NCI-H1417 treated with DMSO at 0.1 percent for 48 hours (cell line): ENCODE measurements at regions not wholly inside any gene's neighbourhood (a gene's known extent, or its start where the extent isn't known, plus 50 kb on each side); places are given as distances from the start of the nearest gene placed in this dataset.
"Not testable (repeated sequence)": the region's sequence is repeated elsewhere in the genome, so short reads cannot be mapped to it uniquely, and the experiment has no call there.

Source experiments
- DNase-seq: peaks from one replicate; lab custom pipeline; 2025; lab: John Stamatoyannopoulos, UW

DNA sequence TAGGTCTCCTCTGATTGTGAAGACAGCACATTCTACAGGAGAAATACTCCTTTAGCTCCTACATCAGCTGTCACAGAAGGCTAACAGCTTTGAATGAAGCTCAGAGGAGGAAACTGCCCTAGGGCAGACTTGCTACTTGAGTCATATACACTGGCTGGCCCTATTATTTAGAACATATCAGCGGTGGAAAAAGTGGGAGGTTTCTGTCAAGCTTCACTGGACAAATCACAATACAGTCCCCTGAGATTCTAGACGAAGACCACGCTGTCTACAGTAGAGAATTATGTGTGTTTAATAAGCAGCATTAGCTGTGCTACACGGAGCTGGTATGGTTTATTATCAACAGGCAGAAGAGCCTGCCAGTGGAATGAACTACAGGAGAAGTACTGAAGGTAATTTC lies 230.9 kb upstream of the FSIP2 start:
- no peak for DNase-seq

GRCh38 chr2:185510060-185510459 lies 228.5 kb upstream of the FSIP2 start:
- no peak for DNase-seq

GRCh38 chr2:185511925-185512324 lies 226.7 kb upstream of the FSIP2 start:
- no peak for DNase-seq

GRCh38 chr2:185522472-185522871 lies 216.1 kb upstream of the FSIP2 start:
- no peak for DNase-seq

- not testable (repeated sequence) for DNase-seq
Observed at GRCh38 chr2:185524242-185524641, 214.4 kb upstream of the FSIP2 start.

DNA sequence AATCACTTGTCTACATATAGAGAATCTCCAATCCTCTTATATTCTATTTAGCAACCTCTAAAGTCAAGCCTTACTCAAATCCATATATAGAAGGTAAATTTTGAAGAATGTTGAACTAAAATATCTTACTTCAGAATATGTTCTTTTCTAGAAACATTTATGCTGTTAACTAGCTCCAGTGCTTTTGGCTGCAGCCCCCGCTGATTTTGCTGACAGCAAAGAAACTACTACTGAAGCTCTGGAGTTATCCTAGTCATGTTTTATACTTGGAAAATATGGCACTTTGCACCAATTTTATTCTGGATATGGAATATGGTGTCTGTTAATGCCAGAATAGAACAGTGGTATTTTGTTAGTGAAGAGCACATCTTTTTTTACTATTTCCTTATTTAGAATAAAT lies 212.4 kb upstream of the FSIP2 start:
- DNase-seq, result no peak

DNA sequence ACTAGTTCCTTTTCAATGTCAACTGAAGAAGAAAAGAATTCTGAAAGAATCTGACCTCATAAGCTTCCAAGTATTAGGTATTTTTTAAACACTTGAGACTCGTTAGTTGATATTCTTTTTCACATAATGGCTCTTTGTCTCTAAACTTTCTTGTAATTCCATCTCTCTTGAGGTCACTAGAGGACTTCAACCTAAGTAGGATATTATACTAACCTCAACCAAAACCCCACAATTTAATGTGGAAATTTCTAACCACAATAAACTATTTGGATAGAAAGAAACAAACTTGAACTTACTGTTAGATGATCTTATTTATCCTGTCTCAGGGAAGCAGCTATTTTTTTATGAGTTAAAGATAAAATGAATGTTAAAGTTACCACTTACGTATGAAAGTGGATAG lies 206.9 kb upstream of the FSIP2 start:
- DNase-seq, result no peak

- no peak for DNase-seq
Observed at GRCh38 chr2:185537689-185538088, 200.9 kb upstream of the FSIP2 start.

DNA sequence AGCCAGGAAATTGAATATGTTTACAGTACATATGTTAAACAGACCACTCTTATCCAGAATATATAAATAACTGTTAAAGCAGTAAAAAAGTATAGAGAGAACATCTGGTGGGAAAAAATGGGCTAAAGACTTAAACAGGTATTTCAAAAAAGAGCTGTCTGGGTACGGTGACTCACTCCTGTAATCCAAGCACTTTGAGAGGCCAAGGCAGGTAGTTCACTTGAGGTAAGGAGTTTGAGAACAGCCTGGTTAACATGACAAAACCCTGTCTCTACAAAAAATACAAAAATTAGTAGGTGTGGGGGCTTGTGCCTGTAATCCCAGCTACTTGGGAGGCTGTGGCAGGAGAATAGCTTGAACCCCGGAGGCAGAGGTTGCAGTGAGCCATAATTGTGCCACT lies 171.4 kb upstream of the FSIP2 start:
- DNase-seq, result no peak

DNA sequence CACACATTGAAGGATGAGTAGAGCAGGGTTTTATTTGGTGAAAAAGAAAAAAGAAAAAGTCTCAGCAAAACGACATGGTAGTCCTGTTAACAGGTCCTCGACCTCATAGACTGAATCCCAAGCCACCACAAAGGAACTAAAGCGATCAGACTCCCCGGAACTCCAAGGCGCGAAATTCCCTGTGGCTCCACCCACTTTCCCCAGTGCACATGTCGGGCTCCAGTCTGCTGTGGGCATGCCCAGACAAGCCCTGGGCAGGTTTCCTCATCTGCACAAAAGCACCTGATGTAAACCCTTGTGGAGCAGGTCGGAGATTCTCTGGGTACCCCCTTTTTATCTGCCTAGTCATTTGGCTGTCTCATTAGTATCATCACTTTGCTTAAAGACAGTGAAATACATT lies 170.7 kb upstream of the FSIP2 start:
- no peak for DNase-seq

DNA sequence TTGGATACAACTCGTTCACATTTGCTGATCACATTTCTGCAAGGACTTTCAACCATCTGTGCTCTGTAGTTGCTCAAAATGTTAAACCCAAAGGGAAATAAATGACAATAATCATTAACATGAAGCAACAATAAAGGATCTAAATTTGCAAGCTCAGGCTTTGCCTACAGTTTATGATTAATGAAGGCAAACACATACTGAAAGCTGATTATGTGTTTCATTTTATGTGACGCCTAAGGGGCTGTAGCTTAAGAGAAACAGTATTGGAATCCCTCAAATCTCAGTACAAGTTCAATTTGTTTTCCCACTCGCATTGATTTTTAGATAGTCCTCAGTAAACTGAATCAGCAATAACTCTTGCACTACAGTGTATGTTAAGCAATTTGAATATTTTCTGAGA lies 160.3 kb upstream of the FSIP2 start:
- DNase-seq, result no peak

GRCh38 chr2:185583058-185583816 lies 155.4 kb upstream of the FSIP2 start:
- no peak for DNase-seq

DNA sequence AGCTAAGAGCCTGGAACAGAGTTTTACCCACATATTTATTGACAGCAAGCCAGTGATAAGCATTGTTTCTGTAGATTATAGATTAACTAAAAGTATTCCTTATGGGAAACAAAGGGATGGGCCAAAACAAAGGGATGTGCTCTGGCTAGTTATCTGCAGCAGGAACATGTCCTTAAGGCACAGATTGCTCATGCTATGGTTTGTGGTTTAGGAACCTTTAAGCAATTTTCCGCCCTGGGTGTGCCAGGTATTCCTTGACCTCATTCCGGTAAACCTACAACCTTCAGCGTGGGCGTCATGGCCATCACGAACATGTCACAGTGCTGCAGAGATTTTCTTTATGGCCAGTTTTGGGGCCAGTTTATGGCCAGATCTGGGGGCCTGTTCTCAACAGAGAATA lies 153.4 kb upstream of the FSIP2 start:
- DNase-seq, result not testable (repeated sequence)

DNA sequence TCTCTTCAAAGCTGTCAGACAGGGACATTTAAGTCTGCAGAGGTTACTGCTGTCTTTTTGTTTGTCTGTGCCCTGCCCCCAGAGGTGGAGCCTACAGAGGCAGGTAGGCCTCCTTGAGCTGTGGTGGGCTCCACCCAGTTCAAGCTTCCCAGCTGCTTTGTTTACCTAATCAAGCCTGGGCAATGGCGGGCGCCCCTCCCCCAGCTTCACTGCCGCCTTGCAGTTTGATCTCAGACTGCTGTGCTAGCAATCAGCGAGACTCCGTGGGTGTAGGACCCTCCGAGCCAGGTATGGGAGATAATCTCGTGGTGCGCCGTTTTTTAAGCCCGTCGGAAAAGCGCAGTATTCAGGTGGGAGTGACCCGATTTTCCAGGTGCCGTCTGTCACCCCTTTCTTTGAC lies 147.3 kb upstream of the FSIP2 start:
- not testable (repeated sequence) for DNase-seq

DNA sequence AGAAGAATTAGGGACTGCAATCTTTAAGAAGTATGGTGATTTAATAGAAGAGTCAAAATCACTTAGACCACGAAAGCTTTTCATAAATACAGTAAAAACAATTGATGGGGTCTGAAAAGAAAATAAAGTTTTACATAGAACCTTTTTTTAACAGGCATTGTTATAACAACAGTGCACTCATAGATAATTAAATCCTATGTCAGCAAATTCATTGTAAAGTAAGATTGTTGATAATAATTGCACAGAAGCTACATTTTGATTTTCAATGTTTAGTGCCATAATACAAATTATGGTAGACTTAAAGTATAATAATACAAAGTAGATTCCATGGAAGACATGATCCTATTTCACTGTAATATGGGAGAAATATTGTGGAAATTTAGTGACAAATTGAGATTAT lies 130.7 kb upstream of the FSIP2 start:
- DNase-seq, result no peak

GRCh38 chr2:185608799-185609198 lies 129.8 kb upstream of the FSIP2 start:
- no peak for DNase-seq

DNA sequence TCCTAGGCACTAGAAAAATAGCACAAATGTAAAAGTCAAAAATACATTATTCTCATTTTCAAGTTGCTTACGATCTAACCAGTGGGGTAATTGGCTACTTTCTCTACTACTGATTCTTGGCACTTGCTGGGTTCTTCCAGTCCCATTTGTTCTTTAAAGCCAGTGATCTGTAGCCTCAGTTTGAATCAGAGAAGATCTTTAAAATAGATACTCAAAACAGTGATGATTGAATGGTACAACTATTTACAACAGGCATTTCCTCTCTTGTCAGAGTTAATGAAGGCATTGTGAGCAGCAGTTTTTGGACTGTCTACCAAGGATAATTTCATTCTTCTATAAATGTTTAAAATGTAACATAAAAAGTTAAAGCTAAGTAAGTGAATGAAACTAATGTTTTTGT lies 128.3 kb upstream of the FSIP2 start:
- no peak for DNase-seq

- DNase-seq, result no peak
Observed at GRCh38 chr2:185618625-185619024, 120.0 kb upstream of the FSIP2 start.

DNA sequence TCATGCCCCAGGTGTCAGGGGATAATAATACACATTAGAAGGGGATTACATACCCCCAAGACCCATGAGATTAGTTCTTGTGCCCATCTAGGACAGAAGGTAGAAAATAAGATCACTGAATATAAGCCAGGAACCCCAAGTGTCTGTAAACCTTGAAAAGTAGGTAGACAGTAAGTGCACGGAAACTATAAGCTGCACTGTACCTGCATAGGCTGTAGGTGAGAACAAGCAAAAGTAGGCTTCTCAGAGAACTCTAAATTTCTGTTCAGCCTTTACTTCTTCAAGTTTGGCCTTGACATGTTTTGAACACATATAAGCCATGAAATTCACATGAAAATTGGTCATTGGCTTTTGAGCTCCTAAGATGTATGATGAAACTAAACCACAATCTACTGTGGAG lies 113.0 kb upstream of the FSIP2 start:
- DNase-seq, result no peak

DNA sequence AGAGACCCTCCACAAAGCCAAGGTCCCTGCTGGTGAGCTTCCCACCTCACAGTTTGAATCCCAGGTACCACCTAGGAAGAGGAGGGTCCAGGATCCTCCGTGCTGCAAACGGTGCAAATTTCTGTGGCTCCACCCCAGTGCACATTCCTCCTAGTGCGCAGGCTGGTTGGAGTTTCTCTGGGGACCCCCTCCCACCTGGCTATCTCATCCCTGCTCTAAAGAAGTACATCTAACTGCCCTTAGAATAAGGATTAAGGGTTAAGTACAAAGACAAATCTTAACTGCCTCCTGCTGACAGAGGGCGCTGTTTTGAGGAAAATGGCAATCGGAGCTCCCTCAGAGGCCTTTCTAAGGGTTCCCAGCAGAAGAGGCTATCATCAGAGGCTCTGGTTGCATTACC lies 109.6 kb upstream of the FSIP2 start:
- no peak for DNase-seq

GRCh38 chr2:185633621-185634020 lies 105.0 kb upstream of the FSIP2 start:
- no peak for DNase-seq

DNA sequence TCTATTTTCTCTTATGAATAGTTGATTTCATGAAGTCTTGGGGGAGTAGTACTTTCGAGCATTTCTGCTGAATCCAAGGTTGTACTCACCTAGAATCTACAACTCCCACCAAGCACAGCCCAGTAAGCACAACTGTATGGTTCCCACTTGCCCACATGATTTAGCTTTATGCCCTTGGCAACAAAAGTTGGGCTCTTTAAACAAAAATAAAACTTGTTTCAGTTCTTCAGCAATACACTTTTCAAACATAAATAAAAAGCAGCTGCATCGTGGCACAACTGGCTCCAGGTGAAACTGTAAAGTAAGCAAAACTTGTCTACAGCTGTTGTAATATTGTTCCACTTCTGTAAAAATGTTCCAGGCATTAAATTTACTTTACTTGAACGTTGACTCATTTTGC lies 99.8 kb upstream of the FSIP2 start:
- no peak for DNase-seq

DNA sequence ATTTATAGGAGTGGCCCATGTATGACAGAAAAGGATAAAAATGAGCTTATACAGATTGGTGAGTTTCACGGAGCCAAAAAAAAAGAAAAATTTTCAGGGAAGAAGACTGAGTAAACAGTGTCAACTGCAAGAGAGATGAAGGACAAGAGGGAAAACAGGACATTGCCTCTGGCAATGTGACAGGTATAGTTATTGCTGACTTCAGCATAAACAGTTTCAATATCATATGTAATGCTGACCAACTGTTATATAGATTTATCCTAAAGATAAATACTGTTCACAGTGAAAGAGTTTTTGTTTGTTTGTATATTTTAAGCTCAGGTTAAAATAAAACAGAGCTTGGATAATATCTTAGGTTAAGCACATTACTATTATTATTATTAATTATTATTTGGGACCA lies 98.0 kb upstream of the FSIP2 start:
- DNase-seq, result no peak

DNA sequence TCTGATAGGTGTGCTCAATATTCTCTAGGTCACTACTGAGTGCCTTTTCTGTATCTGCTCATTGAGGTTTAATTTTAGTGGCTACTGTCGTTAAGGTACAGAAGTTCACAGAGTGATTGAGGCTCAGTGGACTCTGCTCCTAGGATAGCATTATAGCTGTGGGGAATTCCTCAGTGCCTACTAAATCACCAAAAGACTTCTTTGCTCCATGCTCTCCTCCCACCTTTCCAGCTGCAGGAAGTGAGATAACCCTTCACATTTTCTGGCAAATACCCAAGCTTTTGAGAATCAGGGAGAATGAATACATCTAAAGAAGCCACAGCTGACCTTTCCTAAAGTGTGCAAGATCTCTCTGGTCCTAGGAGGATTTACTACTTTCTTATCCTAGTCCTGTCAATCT lies 95.2 kb upstream of the FSIP2 start:
- no peak for DNase-seq

DNA sequence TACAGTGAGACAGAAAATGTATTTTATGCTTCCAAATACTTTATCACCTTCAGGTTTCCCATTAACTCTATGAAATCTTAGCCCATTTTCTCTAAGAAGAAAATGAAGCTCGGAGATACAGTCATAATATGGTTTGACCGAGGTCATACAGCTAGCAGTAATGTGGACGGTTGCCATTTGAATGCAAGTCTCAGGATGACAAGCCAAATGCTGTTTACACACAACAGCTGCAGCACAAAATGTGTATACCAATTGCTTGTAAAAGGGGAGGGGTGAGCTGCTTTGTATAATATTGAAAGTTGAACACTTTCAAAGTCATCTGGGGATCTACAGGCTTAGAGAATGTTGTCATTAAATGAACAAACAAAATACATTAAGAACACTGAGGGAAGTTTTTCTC lies 93.8 kb upstream of the FSIP2 start:
- DNase-seq, result no peak
